Fibroblast of pulmonary artery (primary cell): ENCODE measurements at regions not wholly inside any gene's neighbourhood (a gene's known extent, or its start where the extent isn't known, plus 50 kb on each side); places are given as distances from the start of the nearest gene placed in this dataset.

Source experiments
- DNase-seq: peaks from one replicate; pipeline ENCODE4 v3.0.0-alpha.2; 2010; ENCODE audit warnings: low read depth
- H3K4me3 ChIP-seq: replicated peaks from 2 replicates; pipeline ENCODE4 v1.5.1; 2011; ENCODE audit warnings: low read depth, mild to moderate bottlenecking, control low read depth, low read length, moderate library complexity
- CTCF ChIP-seq: IDR thresholded peaks from 2 replicates; pipeline ENCODE4 v1.5.1; 2011; ENCODE audit warnings: mild to moderate bottlenecking, control low read depth, low read length, inconsistent platforms; ENCODE audit errors: missing control alignments

GRCh38 chr15:87461631-87462030 lies 794.9 kb downstream of the NTRK3 start:
- DNase-seq = no peak
- TF ChIP-seq CTCF = no peak
- H3K4me3 ChIP-seq = no peak overlapping the region

GRCh38 chr15:87454860-87455259 lies 801.7 kb downstream of the NTRK3 start:
- DNase-seq = no peak
- no peak for TF ChIP-seq CTCF
- no peak overlapping the region for H3K4me3 ChIP-seq

- no peak for DNase-seq
- no peak for TF ChIP-seq CTCF
- no peak overlapping the region for H3K4me3 ChIP-seq
Measured at GRCh38 chr15:87450314-87450713, 806.2 kb downstream of the NTRK3 start.

- H3K4me3 ChIP-seq = no peak overlapping the region
- TF ChIP-seq CTCF = no peak
- DNase-seq = no peak
Measured at GRCh38 chr15:87439090-87439489, 817.4 kb downstream of the NTRK3 start.

- no peak for TF ChIP-seq CTCF
- no peak for DNase-seq
- H3K4me3 ChIP-seq = no peak overlapping the region
Measured at GRCh38 chr15:87433871-87434270, 822.7 kb downstream of the NTRK3 start.

- no peak overlapping the region for H3K4me3 ChIP-seq
- no peak for TF ChIP-seq CTCF
- no peak for DNase-seq
Measured at GRCh38 chr15:87429754-87430153, 826.8 kb downstream of the NTRK3 start.

GRCh38 chr15:87420017-87420416 lies 836.5 kb downstream of the NTRK3 start:
- no peak for DNase-seq
- H3K4me3 ChIP-seq = no peak overlapping the region
- TF ChIP-seq CTCF = no peak
